ENCODE measurements at regions not wholly inside any gene's neighbourhood (a gene's known extent, or its start where the extent isn't known, plus 50 kb on each side); places are given as distances from the start of the nearest gene placed in this dataset.

- TF ChIP-seq CTCF (IDR thresholded peaks at IDR 0.05) (no peak), POLR2A (IDR thresholded peaks at IDR 0.05) (no peak), POLR2AphosphoS5 (IDR thresholded peaks at IDR 0.05) (no peak), EP300 (IDR thresholded peaks at IDR 0.05) (no peak)
These were observed 72.5 kb upstream of the IRX3 start for GRCh38 chr16:54359081-54359480.

All from suprapubic skin (tissue), 4 donors.